ENCODE measurements at regions not wholly inside any gene's neighbourhood (a gene's known extent, or its start where the extent isn't known, plus 50 kb on each side); places are given as distances from the start of the nearest gene placed in this dataset.

DNA sequence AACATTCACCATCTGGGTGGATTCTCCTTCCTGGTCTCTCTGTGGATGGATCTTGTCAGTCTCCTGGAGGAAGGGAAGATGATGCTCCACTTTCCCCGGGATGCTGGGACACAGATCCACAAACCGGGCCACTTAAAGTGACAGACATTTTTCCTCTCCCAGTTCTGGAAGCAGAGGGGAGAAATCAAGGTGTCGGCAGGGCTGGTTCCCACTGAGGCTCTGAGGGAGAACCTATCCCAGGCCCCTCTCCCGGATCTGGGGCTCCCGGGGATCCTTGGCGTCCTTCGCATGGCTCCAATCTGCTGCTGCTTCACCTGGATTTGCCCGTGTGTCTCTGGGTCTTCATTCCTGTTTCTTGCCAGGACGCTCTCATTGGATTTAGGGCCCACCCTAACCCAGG, 263.1 kb upstream of the TNRC6C start:
- TF ChIP-seq, protein P1, sequence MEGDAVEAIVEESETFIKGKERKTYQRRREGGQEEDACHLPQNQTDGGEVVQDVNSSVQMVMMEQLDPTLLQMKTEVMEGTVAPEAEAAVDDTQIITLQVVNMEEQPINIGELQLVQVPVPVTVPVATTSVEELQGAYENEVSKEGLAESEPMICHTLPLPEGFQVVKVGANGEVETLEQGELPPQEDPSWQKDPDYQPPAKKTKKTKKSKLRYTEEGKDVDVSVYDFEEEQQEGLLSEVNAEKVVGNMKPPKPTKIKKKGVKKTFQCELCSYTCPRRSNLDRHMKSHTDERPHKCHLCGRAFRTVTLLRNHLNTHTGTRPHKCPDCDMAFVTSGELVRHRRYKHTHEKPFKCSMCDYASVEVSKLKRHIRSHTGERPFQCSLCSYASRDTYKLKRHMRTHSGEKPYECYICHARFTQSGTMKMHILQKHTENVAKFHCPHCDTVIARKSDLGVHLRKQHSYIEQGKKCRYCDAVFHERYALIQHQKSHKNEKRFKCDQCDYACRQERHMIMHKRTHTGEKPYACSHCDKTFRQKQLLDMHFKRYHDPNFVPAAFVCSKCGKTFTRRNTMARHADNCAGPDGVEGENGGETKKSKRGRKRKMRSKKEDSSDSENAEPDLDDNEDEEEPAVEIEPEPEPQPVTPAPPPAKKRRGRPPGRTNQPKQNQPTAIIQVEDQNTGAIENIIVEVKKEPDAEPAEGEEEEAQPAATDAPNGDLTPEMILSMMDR (IDR thresholded peaks at IDR 0.05): no peak
- H3K27me3 ChIP-seq: peaks cover 88% of the 10 kb centered on the region
- no peak overlapping the region for H3K4me3 ChIP-seq (ENCODE audit: low read depth in 1 of 2, low read length in 1 of 2)
- H3K4me1 ChIP-seq (ENCODE audit: control insufficient read depth in 1 of 2, insufficient read depth in 1 of 2, low read depth in 1 of 2, low read length in 1 of 2): no peaks in the 10 kb centered on the region
- no peaks in the 10 kb centered on the region for H3K9me3 ChIP-seq
- no peak overlapping the region for H3K27ac ChIP-seq
- H3K36me3 ChIP-seq: no peaks in the 10 kb centered on the region

DNA sequence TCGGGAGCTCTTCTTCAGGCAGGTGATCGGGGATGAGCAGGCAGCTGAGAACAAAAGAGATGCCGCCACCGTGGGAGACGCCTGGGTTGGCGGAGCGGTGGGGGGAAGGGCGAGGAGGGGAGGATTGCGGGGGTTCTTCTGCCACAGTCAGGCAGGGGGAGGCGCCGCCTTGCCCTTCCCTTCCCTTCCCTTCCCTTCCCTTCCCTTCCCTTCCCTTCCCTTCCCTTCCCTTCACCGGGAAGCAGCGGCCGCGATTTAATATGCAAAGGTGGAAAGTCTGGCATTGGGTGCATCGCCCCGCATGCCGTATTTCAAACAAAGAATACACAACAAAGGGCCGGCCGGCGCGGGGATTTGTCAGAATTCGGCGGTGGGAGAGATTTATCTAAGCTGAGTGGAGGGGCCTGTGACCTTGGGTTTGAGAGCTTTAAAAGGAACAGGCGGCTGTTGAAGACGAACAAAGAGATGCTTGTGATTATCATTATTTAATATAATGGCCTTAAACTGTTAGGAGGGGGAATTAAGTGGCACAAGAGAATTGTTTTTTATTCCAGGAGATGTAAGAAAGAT, 262.3 kb upstream of the TNRC6C start:
- H3K9me3 ChIP-seq: no peaks in the 10 kb centered on the region
- peaks cover 79% of the 10 kb centered on the region for H3K27me3 ChIP-seq
- TF ChIP-seq, protein P1 (IDR thresholded peaks at IDR 0.05): no peak
- H3K4me1 ChIP-seq (ENCODE audit: control insufficient read depth in 1 of 2, insufficient read depth in 1 of 2, low read depth in 1 of 2, low read length in 1 of 2): no peaks in the 10 kb centered on the region
- no peak overlapping the region for H3K27ac ChIP-seq
- no peak overlapping the region for H3K4me3 ChIP-seq (ENCODE audit: low read depth in 1 of 2, low read length in 1 of 2)
- H3K36me3 ChIP-seq: no peaks in the 10 kb centered on the region

DNA sequence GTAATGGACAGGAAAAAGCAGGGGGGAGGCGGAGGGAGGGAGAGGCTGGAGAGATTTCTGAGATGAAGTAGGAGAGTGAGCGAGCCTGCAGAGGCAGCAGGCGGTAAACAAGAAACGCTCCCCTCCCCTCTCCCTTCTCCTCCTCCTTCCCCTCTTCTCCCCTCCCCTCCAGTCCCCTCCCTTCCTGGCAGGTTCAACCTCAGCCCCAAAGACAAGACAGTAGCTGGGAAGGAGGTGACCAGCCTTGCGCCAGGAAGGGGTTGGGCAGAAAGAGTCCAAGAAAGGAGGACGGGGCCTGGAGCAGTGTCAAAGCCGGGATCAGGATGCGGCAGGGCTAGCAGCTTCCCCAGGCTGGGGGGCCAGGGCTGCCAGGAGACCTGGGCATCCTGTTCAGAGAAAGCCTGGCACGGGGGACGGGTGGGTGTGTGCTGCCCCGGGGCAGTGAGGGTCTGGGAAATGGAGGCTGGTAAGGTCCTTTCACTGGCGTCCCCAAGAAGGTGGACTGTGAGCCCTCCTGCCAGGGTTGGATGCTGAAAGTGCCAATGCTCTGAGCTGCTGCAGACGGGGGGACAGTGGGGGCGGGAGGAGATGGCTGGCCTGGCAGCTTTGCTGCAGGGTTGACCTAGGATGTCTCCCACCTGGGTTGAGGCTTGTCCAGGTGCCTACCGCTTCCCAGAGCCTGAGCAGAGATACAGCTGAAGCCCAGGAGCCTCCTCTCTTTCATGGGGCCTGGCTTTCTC, 261.6 kb upstream of the TNRC6C start:
- Histone ChIP-seq H3K9me3 (no peaks in the 10 kb centered on the region), H3K4me3 (ENCODE audit: low read depth in 1 of 2, low read length in 1 of 2) (no peak overlapping the region), H3K4me1 (ENCODE audit: control insufficient read depth in 1 of 2, insufficient read depth in 1 of 2, low read depth in 1 of 2, low read length in 1 of 2) (no peaks in the 10 kb centered on the region), H3K27me3 (peaks cover 73% of the 10 kb centered on the region), H3K27ac (no peak overlapping the region), H3K36me3 (no peaks in the 10 kb centered on the region)
- TF ChIP-seq, protein P1 (IDR thresholded peaks at IDR 0.05): no peak

DNA sequence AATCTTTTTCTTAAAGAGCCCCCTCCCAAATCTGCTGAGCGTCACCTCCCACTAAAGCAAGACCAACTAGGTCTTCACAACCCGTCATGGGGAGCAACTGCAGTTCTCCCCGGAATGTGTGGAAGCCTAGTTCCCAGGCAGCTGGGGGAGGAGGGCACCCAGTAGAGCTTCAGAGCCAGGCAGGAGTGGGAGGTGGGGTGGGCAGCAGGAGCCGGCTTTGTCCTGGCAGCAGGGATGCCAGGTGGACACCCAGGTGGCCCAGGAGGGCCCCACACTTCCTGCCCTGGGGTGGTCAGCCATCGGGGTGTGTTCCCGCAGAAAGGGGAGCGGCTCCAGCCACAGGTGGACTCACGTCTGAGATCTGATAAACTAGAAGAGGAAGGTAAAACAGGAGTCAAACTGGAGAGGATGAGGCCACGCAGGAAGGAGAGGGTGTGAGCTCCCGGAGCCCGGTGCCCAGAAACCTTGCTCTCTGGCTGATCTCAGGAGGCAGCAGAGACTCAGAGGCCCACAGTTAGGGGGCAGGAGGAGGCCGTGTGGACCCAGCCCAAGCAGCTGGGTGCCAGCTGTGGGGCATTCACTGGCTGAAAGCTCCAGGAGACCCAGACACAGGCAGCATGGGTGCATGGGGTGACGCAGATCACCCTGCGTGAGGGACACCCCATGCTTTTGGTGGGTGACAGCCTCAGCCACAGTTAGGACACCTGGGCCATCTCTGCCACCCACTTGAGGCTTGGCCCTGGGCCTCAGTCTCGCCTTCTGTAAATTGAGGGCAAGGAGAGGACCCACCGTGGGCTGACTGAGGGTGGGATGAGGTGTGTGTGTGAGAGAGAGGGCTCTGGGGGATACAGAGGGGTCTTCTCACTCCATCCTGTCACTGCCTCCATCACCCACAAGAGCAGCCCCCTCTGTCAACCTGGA, 260.8 kb upstream of the TNRC6C start:
- Histone ChIP-seq H3K36me3 (no peaks in the 10 kb centered on the region), H3K27me3 (peaks cover 66% of the 10 kb centered on the region), H3K4me1 (ENCODE audit: control insufficient read depth in 1 of 2, insufficient read depth in 1 of 2, low read depth in 1 of 2, low read length in 1 of 2) (no peaks in the 10 kb centered on the region), H3K27ac (no peak overlapping the region), H3K9me3 (no peaks in the 10 kb centered on the region), H3K4me3 (ENCODE audit: low read depth in 1 of 2, low read length in 1 of 2) (no peak overlapping the region)
- TF ChIP-seq, protein P1 (IDR thresholded peaks at IDR 0.05): no peak

DNA sequence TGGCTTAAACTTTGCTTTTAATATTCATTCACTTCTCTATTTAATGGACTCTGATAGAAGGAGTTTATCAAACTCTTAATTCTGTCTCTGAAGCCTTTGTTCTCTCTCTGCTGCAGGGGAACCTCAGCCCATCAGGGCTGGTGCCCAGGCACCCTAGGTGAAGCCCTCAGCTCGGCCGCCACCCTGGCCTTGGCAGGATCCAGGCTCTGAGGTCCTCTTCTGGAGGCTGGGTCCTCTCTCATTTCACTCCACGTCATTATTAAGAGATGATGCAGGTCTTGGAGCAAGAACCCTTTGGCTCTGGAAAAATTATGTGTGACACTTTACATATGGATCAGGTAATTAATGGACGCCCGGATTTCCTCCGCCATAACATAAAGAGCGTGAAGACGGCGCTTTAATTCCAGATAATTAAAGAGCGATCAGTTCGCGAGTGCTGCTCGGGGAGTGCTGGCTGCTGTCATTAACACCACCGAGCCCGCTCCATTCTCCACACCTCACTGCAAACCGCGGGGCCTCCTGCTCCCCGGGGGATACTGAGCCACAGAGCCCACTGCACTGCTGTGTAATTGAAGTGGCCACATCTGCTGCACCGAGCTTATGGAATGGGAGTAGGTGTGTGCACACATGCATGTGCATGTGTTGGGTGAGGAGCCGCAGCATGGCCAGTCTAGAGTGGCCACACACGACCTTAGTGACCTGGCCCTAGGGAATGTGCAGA, 259.4 kb upstream of the TNRC6C start:
- Histone ChIP-seq H3K9me3 (no peaks in the 10 kb centered on the region), H3K4me3 (ENCODE audit: low read depth in 1 of 2, low read length in 1 of 2) (no peak overlapping the region), H3K4me1 (ENCODE audit: control insufficient read depth in 1 of 2, insufficient read depth in 1 of 2, low read depth in 1 of 2, low read length in 1 of 2) (no peaks in the 10 kb centered on the region), H3K36me3 (no peaks in the 10 kb centered on the region), H3K27me3 (peaks cover 53% of the 10 kb centered on the region), H3K27ac (no peak overlapping the region)
- TF ChIP-seq, protein P1 (IDR thresholded peaks at IDR 0.05): no peak

All from neutrophil (primary cell).